ENCODE measurements at regions not wholly inside any gene's neighbourhood (a gene's known extent, or its start where the extent isn't known, plus 50 kb on each side); places are given as distances from the start of the nearest gene placed in this dataset.

- no peak for DNase-seq (ENCODE audit: low read depth in 2 of 2)
Measured at GRCh38 chr2:136245211-136245610, 127.3 kb upstream of the CXCR4 start.

GRCh38 chr2:136244536-136244885 is 126.6 kb upstream of the CXCR4 start:
- no peak for DNase-seq (ENCODE audit: low read depth in 2 of 2)

- no peak for DNase-seq (ENCODE audit: low read depth in 2 of 2)
Measured at GRCh38 chr2:136243638-136244535, 125.9 kb upstream of the CXCR4 start.

- peak in 1 of 2 donors; percentile 37 for DNase-seq (ENCODE audit: low read depth in 2 of 2)
Measured at GRCh38 chr2:136242687-136243277, 124.8 kb upstream of the CXCR4 start.

GRCh38 chr2:136242100-136242499 is 124.2 kb upstream of the CXCR4 start:
- no peak for DNase-seq (ENCODE audit: low read depth in 2 of 2)

GRCh38 chr2:136239079-136239685 is 121.2 kb upstream of the CXCR4 start:
- DNase-seq (ENCODE audit: low read depth in 2 of 2): no peak

- no peak for DNase-seq (ENCODE audit: low read depth in 2 of 2)
Measured at GRCh38 chr2:136238286-136239078, 120.5 kb upstream of the CXCR4 start.

GRCh38 chr2:136236019-136236418 is 118.1 kb upstream of the CXCR4 start:
- no peak for DNase-seq (ENCODE audit: low read depth in 2 of 2)

- no peak for DNase-seq (ENCODE audit: low read depth in 2 of 2)
Measured at GRCh38 chr2:136235546-136235945, 117.6 kb upstream of the CXCR4 start.

- no peak for DNase-seq (ENCODE audit: low read depth in 2 of 2)
Measured at GRCh38 chr2:136234261-136234660, 116.3 kb upstream of the CXCR4 start.

- DNase-seq (ENCODE audit: low read depth in 2 of 2): no peak
Measured at GRCh38 chr2:136233298-136233697, 115.3 kb upstream of the CXCR4 start.

- DNase-seq (ENCODE audit: low read depth in 2 of 2): no peak
Measured at GRCh38 chr2:136232456-136233172, 114.7 kb upstream of the CXCR4 start.

- no peak for DNase-seq (ENCODE audit: low read depth in 2 of 2)
Measured at GRCh38 chr2:136230464-136230863, 112.5 kb upstream of the CXCR4 start.

- DNase-seq (ENCODE audit: low read depth in 2 of 2): no peak
Measured at GRCh38 chr2:136226903-136227302, 109.0 kb upstream of the CXCR4 start.

GRCh38 chr2:136225950-136226835 is 108.2 kb upstream of the CXCR4 start:
- no peak for DNase-seq (ENCODE audit: low read depth in 2 of 2)

- no peak for DNase-seq (ENCODE audit: low read depth in 2 of 2)
Measured at GRCh38 chr2:136223274-136223673, 105.3 kb upstream of the CXCR4 start.

- no peak for DNase-seq (ENCODE audit: low read depth in 2 of 2)
Measured at GRCh38 chr2:136222862-136223261, 104.9 kb upstream of the CXCR4 start.

GRCh38 chr2:136221026-136221425 is 103.1 kb upstream of the CXCR4 start:
- no peak for DNase-seq (ENCODE audit: low read depth in 2 of 2)

GRCh38 chr2:136219963-136220362 is 102.0 kb upstream of the CXCR4 start:
- no peak for DNase-seq (ENCODE audit: low read depth in 2 of 2)

GRCh38 chr2:136219341-136219740 is 101.4 kb upstream of the CXCR4 start:
- DNase-seq (ENCODE audit: low read depth in 2 of 2): no peak
